DMS53 (cell line): ENCODE measurements at regions not wholly inside any gene's neighbourhood (a gene's known extent, or its start where the extent isn't known, plus 50 kb on each side); places are given as distances from the start of the nearest gene placed in this dataset.
"Not testable (repeated sequence)": the region's sequence is repeated elsewhere in the genome, so short reads cannot be mapped to it uniquely, and the experiment has no call there.

Experiments used
- DNase-seq: peaks from one replicate; lab custom pipeline; 2025; lab: John Stamatoyannopoulos, UW

GRCh38 chr13:75178436-75178835 is 303.5 kb downstream of the TBC1D4 start:
- no peak for DNase-seq

GRCh38 chr13:75175575-75175974 is 306.4 kb downstream of the TBC1D4 start:
- no peak for DNase-seq

GRCh38 chr13:75175097-75175496 is 306.9 kb downstream of the TBC1D4 start:
- not testable (repeated sequence) for DNase-seq

- no peak for DNase-seq
Measured at GRCh38 chr13:75174481-75174880, 307.5 kb downstream of the TBC1D4 start.

GRCh38 chr13:75173457-75174356 is 308.3 kb downstream of the TBC1D4 start:
- DNase-seq, result no peak

GRCh38 chr13:75170311-75170710 is 311.7 kb downstream of the TBC1D4 start:
- no peak for DNase-seq

GRCh38 chr13:75165543-75166230 is 316.3 kb downstream of the TBC1D4 start:
- DNase-seq, result no peak

GRCh38 chr13:75161804-75162203 is 320.2 kb downstream of the TBC1D4 start:
- DNase-seq, result no peak

GRCh38 chr13:75160984-75161383 is 321.0 kb downstream of the TBC1D4 start:
- no peak for DNase-seq

GRCh38 chr13:75154331-75154730 is 327.6 kb downstream of the TBC1D4 start:
- DNase-seq, result no peak

GRCh38 chr13:75153834-75154233 is 328.1 kb downstream of the TBC1D4 start:
- no peak for DNase-seq

GRCh38 chr13:75153386-75153785 is 328.6 kb downstream of the TBC1D4 start:
- DNase-seq, result no peak

GRCh38 chr13:75151081-75151643 is 330.8 kb downstream of the TBC1D4 start:
- no peak for DNase-seq

- no peak for DNase-seq
Measured at GRCh38 chr13:75149776-75150175, 332.2 kb downstream of the TBC1D4 start.

GRCh38 chr13:75147946-75148345 is 334.0 kb downstream of the TBC1D4 start:
- DNase-seq, result no peak

GRCh38 chr13:75146436-75146835 is 335.5 kb downstream of the TBC1D4 start:
- no peak for DNase-seq

GRCh38 chr13:75145927-75146326 is 336.0 kb downstream of the TBC1D4 start:
- no peak for DNase-seq

GRCh38 chr13:75139291-75139690 is 342.7 kb downstream of the TBC1D4 start:
- no peak for DNase-seq

- DNase-seq, result no peak
Measured at GRCh38 chr13:75137911-75138571, 343.9 kb downstream of the TBC1D4 start.

GRCh38 chr13:75136151-75136550 is 345.8 kb downstream of the TBC1D4 start:
- no peak for DNase-seq

- DNase-seq, result no peak
Measured at GRCh38 chr13:75135325-75135825, 346.6 kb downstream of the TBC1D4 start.
